ENCODE measurements at regions not wholly inside any gene's neighbourhood (a gene's known extent, or its start where the extent isn't known, plus 50 kb on each side); places are given as distances from the start of the nearest gene placed in this dataset.

DNA sequence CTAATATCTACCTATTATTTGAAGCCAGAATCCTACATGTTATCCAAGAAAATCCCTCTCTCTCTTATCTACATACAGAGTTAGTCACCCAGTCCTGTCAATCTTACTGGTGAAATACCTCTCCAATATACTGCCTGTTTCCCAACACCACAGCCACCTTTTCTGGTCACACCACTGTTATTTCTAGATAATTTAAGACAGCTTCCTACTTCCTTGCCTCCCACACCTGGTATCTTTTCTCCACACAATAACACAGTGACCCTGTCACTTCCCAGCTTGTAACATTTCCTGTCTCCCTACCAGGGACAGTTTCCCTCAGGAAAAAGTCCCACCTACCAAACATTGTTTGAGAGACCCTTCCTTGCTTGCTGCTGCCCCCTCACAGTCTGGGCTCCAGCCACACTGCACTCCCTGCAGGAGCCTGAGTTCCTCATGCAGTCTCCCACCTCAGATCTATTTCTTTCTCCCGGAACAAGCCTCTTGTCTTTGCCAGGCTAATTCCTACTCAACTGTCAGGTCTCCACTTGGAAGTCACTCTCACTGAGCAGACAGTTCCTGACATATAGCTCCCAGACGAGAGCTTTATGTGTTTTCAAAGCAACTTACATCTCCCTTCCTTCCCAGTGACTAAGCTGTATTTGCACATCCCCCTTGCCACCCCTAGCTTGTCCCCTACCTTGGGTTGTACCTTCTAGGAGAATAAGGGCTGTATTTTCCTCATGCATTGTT lies 73.6 kb upstream of the QRFPR start:
- TF ChIP-seq RAD51 (IDR thresholded peaks at IDR 0.05) (no peak), MEF2A (IDR thresholded peaks at IDR 0.05; ENCODE audit: insufficient read depth, low read depth, low read length) (no peak), CHD2 (IDR thresholded peaks at IDR 0.05; ENCODE audit: borderline replicate concordance, low read depth, low read length) (no peak), CTCF (IDR thresholded peaks at IDR 0.05 in 2 of 3, conservative IDR thresholded peaks at IDR 0.05 in 1 of 3; ENCODE audit: control insufficient read depth in 2 of 3, extremely low read depth in 1 of 3, insufficient read depth in 1 of 3, low read depth in 3 of 3, low read length in 3 of 3) (no peak), POLR2AphosphoS2 (IDR thresholded peaks at IDR 0.05; ENCODE audit: low read depth, low read length) (no peak), POLR2AphosphoS5 (IDR thresholded peaks at IDR 0.05; ENCODE audit: low read length) (no peak), EP300 (IDR thresholded peaks at IDR 0.05; ENCODE audit: borderline replicate concordance in 1 of 2, control insufficient read depth in 1 of 2, low read depth in 2 of 2, low read length in 2 of 2) (no peak), ATF3 (IDR thresholded peaks at IDR 0.05; ENCODE audit: borderline replicate concordance, extremely low read depth, low read depth, low read length) (no peak), HDAC2 (IDR thresholded peaks at IDR 0.05) (no peak), RFX5 (IDR thresholded peaks at IDR 0.05; ENCODE audit: low read depth, low read length) (no peak)
- TF ChIP-seq, protein P1, sequence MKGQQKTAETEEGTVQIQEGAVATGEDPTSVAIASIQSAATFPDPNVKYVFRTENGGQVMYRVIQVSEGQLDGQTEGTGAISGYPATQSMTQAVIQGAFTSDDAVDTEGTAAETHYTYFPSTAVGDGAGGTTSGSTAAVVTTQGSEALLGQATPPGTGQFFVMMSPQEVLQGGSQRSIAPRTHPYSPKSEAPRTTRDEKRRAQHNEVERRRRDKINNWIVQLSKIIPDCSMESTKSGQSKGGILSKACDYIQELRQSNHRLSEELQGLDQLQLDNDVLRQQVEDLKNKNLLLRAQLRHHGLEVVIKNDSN (IDR thresholded peaks at IDR 0.05; ENCODE audit: borderline replicate concordance, extremely low read length, insufficient read depth, low read depth, low read length) = no peak

Measured in GM12878 (cell line).